Activated CD4-positive, alpha-beta T cell treated with anti-CD3 and anti-CD28 coated beads, Interleukin-2, Interleukin-4, amounts not matched to agents 100 ng/mL and 50 ng/mL, durations not matched to agents 16 hours and 8 hours (primary cell): ENCODE measurements at regions not wholly inside any gene's neighbourhood (a gene's known extent, or its start where the extent isn't known, plus 50 kb on each side); places are given as distances from the start of the nearest gene placed in this dataset.

Experiments
- DNase-seq: peaks from one replicate; pipeline ENCODE4 v3.0.0-alpha.2; 2020; ENCODE audit warnings: low spot score

DNA sequence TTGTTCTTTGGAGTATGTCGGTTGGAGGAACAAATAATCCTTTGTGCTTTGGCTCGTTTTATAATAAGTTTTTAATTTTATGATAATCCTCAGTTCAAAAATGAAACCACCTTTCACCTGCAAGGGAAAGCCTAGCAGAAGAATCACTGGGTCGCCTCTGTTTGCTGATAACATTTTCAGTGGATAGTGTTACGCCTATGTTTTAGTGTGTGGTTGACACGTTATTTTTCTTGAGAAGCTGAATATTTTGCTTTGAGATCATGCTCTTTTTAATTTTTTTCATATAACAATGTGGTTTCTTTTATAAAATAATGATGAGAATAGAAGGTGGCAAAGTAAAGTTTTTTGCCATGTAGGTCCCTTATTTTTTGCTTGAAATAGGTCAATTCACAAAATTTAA lies 172.7 kb upstream of the ZEB2 start:
- no peak for DNase-seq

DNA sequence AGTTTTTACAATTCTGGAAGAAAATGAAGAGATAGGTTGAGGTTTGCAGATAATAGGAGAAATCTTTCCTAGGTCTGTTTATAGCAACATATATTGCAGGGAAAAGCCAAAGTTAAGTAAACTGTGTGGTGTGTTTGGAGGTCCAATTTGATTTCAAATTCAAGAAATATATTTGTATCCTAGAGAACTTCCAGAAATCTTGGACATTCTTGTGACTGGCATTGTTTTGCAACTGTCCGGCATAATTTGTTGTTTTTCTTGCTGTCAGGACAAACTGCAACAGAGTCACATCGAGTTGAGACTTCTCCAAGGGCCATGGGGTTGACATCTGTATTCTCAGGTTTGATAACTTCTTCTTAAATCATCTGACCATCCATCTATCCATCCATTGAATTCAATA lies 170.9 kb upstream of the ZEB2 start:
- DNase-seq: no peak

DNA sequence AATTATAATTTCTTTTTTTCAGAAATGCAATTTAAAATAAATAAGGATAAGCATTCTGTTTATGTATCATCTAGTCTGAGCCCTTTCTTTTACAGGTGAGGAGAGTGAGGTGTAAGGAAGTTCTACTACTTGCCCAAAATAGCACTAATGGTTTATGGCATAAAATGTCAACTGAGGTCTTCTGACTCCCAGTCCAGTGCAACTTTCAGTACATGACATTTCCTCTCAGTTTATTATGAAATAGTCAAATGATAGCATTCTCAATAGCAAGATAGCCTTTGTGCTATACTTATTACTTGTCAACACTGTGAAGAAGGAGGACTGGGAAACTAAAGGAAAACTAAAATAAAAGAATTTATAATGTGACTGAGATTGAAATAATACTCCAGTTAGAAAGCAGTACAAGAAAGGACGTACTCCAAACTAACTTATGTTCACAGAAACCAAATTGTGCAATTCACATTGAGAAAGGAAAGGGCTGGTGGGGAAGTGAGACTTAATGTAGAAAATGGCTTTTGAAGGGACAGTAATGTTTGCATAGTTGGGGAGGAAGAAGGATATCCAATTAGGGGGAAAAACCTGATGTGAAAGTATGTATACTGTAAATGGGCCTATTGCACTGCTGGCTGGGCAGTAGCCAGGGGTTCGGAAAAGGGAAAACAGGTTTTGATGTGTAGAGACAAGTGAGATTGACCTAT lies 166.7 kb upstream of the ZEB2 start:
- no peak for DNase-seq

DNA sequence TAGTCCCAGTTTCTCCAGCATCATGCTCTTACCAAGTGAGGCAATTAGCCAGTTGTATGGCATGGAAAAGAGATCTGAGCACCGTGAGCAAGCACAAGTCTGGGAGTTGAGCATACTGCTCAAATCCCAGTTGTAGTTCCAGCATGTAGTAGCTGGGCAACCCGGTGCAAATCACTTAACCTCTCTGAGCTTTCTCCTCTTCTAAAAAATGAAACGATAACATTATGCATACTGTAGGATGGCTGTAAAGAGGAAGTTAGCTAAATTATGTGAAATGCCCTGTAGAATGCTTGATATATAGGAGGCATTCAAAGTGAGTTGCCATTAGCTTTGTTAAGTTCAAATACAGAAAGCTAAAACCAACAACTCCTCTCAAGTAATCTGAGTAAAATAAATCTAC lies 164.0 kb upstream of the ZEB2 start:
- no peak for DNase-seq

DNA sequence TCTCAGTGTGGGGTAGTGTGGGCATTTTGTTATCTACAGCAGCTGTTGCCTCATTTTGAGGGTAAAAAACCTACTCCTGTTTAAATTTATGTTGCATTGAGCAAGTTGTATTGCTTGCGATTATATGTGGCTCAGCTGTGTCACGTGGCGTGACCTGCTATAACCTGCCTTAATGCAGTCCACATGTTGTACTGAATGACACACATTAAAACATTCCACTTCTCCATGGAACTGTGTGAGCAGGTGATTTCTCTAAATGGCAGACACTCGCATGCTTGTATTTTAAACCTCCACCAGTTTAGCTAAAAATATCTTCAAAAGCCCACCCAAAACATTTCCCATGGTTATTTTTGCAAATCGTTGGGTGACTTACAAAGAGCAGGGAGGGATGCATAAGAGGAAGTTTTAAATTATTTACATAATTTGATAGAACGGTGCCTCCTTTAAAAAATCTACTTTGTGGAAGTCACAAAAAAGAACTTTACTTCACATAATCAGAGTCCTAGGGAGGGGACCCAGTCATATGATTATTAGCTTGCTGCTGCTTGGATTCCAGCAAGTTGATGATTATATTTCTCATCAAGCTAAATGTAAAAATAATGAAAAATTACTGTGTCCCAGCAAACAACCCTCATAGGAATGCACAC lies 163.3 kb upstream of the ZEB2 start:
- DNase-seq: no peak

DNA sequence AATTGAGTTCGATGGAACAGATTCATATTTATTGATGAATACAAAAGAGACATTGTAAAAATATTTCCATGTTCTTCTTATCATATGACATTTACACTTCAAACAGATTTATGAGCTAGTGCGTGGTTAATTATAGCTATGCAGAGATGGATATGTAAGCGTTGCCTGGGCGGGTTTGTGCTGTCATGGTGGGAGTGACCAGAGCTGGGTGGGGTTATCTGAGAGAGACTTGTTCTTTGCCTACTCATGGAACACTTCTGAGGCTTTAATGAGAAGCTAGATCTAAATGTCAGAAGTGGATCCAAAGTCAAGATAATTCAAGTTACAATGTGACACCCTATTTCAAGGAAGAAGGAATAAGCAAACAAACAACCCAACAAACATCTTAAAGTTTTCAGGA lies 162.3 kb upstream of the ZEB2 start:
- DNase-seq: no peak

DNA sequence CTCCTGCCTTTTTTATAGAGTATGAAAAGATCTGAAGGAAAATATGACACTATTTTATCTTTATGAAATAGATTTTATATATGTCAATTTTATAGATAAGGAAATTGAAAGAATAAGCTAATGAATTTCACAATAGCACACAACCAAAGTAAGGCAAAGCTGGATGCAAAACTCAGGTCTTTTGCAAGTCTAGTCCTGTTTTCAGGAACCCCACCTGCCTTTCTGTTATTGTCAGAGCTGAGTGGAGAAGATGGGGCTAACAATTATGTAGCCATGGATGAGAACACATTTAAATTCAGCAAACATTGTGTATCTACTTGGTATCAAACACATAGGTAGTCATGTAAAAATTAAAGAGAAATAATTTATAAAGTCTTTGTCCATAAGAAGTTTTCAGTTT lies 161.5 kb upstream of the ZEB2 start:
- no peak for DNase-seq

DNA sequence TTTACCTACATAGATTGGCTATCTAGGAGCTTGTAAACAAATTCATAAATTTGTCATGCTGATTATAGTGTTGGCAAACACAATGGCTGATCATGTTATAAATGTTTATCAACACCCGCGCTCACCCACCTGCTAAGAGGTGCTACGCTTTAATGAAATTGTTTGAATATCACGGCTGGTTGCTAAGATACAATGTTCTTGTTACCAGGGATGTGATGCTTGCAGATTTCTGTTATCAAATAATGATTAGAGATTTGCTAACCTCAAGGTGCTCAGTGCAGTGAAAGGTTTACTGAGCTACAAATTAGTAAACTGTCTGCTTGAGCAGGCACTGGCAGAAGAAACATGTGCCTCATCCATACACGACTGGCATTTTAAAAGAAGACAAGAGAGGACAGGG lies 160.0 kb upstream of the ZEB2 start:
- no peak for DNase-seq

DNA sequence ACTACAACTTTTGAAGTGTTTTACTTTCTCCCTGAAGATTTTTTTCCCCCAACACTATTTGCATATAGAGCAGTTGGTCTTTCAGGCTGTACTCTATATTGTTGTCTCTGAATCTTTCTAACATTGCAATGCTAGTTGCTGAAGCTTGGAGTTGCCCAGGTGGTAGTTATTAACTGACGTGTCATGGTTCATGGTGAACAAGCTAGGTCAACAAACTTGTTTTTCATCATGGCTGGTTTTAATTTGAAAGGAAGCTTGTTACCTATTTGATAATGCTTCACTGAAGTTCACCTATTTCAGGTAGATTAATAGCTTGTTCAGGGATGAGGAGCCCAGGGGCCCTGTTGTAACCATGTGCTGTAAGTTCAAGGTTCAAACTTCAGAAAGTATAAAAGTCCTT lies 158.8 kb upstream of the ZEB2 start:
- no peak for DNase-seq

DNA sequence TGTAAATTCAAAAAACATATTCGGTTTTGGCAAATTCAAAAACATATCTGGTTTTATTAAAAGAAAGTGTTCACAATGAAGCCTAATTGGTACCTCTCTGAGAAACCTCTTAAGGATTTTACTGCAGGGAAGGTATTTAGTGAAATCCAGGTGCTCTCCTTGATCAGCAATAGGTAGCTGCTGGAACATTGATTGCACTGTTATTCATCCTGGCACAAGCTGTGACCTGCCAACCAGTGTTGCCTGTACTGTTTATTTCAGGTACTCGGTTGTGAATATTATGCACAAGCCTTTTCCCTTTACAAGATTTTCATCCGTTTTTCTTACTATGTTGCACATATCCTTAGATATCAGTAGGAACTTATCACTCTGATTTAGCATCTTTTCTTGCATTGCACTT lies 155.8 kb upstream of the ZEB2 start:
- DNase-seq: no peak

DNA sequence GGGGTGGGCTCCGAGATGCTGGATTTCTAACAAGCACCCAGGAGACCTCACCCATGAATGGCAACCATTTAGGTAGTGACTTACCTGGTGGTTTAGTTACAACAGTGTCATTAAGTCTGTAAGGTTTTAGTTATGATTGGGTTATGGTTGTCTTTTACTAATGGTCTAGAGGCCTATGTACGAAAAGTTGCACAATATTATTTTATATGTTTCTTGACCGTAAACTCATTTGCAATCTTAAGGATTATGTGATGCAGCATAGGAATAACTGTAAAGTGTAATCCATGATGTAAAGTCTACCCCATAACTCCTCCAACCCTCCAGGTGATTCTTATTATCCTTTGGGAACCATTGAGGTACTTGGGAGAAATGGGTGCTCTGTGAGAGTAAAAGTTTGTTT lies 155.4 kb upstream of the ZEB2 start:
- no peak for DNase-seq

DNA sequence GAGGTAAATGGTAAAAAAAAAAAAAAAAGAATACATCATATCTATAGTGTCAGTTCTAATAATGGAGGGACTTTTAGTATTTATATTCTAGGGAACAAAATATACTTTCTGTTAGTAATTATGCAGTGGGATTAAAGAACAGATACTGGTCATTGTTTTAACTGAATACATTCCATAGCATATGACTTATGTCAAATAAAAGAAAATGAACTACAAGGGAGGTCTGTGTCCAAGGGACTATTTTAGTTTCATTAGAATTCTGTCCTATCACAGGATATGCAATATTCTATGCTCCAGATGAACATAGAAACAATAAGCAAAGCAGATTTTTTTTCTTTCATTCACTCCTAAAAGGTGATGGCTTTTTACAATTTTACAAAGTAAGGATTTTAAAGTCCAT lies 154.2 kb upstream of the ZEB2 start:
- DNase-seq: no peak

DNA sequence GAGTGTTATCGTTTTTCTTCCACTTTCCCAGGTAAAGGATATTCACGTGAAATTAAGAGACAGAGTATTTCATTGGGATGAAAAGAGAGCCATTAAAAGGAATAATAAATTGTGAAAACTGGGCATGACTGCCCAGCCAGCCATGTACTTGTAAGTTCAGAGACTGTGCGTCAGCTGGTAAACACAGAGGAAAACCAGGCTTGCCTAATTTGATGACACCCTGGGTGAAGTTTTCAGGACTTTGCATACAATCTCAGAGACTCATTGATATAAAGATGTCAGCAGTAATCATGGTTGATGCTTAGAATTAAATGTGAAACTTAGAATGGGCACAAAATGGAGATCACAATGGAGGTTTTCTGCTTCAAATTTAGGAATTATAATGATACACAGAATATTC lies 153.5 kb upstream of the ZEB2 start:
- no peak for DNase-seq

DNA sequence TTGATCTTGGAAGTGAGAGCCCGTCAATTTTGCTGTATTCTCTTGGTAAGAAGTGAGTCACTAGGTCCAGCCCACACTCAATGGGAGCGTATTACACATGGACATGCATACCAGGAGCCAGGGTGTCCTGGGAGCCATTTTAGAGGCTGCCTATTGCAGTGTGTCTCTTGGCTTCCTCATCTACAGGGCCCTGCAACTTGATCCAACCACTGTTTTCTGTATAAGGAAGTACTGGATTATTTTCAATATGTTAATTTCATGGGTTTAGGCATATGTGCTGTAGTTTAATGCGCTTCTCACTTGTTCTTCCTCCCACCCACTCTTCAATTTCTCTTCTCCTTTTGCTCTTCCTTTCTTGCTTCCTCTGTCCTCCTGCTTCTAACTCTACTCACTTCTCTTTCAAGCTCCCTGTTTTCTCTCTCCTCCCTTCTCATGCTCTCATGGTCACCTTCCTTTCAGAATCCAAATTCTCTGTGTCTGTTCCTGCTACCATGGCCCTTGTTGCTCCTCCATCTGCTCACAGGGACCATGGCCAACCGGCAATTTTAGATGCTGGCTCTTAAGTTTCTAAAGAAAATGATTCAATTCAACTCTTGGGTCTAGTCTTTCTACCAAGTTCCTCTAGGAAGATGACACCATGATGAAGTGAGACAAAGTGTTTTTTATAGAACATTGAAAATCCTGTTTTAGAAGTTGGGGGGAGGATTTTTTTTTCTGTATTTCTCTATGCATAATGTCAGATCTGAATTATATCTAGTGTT lies 152.0 kb upstream of the ZEB2 start:
- no peak for DNase-seq

DNA sequence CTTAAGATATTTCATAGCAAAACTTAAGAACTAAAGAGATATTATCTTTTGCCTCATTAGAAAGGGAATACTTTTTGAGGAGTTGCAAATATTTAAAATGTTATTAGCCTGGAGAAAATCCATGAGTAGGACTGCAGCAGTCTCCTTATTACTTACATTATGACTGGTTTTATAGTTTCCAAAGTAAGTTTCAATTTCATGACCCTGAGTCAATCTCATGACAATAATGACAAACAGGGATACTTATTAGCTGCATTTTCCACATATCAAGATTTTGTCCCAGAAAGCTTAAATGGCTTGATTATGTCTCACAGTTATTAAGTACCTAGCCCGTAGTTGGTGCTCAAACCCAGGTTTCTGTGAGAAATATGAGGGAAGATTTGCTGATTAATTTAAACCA lies 150.8 kb upstream of the ZEB2 start:
- no peak for DNase-seq

DNA sequence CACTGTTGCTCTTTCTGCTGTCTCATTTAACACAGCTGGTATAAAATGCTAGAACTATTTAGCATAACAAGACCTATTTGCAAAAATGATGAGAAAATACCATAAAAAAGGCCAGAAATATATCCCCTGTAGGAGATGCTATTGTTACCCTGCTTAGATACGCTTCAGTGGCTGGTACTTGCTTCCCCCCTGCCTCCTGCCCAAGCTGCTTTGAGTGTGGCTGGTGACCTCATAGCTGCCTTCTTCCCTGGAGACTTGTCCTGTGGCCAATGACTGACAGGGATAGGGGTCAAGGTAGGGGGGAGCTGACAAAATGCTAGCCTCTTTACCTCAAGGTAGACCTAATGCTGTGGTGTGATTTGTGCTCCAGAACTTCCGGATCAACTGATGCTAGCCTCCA lies 150.2 kb upstream of the ZEB2 start:
- DNase-seq: no peak

DNA sequence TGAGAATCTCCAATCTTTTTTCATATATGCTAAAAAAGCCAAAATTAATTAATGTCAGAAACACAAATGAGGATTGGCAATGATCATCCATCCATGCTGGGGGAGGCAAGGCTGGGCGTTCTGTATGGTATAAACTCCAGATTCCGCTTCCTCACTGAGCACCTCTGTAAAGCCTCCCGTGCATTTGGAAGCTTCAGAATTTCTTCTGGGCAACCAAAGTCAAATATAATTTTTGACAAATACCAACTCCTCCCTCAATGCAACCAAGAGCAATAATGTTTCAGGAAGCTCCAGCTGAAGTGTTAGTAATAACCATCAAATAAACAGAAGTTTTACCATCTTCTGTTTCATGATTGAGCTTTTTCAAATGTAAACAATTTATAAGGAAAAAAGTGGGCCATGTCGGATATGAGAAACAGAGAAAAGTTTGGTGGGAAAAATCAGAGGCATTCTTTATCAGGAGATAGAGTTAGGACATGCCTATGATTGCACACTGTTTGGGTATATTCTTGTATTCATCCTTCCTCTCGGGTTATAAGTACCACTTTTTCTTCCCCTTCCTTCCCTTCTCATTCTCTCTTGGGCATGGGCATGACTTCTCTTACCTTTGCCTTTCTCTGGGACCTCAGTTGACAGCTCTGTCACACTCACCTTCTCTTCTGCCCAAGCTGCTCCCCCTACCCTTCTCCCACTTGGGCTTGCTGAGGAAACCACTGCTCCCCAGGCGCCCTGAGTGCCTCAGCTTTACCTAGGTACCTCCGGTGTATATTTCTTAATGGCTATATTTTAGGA lies 149.5 kb upstream of the ZEB2 start:
- DNase-seq: no peak

DNA sequence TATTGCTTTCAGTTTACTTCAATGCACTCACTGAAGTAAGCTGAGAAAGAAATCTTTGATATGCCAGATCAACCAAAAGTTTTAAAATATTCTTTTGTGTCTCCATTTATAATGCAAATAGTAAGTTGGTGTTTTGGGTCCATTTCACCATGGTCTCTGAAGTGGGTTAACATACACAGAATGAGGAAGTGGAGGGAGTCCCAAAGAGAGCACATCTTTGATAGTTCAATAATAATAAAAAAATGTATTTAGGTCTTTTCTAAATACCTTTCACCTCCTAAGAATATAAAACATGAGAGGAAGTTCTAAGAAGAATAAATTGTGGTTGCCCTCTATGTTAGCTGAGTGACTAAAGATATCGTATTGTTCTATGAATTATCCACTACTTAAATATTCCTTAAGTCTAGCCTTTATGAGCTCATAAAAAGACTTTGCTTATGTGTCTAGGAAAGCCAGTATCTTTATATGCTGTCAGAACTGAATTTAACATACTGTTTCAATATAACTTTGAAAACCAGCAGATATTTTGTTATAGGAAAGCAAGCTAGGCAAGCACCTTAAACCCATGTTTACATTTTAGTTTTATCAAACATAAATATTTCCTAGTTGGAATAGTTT lies 148.7 kb upstream of the ZEB2 start:
- DNase-seq: no peak

DNA sequence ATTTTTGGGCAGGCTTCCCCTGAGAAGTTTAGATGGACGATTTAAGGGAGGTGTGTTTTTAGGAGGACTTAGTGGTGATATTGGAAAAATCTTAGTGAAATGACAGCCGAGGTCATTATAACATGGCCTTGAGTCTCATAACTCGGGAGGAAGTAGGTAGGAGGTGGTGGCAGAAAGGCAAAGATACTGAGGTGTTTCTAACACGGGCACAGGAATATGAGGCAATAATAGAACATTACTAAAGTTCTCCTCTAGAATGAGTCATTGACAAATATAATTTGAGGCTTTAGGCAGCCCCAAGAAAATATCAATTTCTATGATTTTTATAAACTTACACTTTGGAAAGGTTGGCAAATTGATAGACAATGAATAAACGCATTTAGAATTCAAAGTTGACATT lies 146.1 kb upstream of the ZEB2 start:
- no peak for DNase-seq

DNA sequence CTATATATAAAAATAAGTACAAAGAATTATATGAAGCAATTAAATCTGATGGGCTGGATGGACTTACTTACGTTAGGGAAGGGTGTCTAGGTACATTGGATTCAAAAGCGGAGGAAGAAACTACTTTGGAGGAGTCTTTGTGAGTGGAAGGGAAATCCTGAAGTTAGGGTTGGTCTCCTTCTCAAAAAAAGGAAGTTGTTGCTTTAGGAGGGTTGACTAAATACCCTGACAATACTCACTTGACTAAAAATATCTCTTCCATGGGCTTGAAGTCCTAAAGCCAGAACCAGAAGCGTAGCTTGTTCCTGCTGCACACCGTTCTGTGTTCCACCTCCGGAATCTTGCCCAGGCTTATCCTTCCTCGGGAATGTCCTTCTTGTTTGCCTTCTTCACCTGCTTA lies 143.3 kb upstream of the ZEB2 start:
- DNase-seq: no peak

DNA sequence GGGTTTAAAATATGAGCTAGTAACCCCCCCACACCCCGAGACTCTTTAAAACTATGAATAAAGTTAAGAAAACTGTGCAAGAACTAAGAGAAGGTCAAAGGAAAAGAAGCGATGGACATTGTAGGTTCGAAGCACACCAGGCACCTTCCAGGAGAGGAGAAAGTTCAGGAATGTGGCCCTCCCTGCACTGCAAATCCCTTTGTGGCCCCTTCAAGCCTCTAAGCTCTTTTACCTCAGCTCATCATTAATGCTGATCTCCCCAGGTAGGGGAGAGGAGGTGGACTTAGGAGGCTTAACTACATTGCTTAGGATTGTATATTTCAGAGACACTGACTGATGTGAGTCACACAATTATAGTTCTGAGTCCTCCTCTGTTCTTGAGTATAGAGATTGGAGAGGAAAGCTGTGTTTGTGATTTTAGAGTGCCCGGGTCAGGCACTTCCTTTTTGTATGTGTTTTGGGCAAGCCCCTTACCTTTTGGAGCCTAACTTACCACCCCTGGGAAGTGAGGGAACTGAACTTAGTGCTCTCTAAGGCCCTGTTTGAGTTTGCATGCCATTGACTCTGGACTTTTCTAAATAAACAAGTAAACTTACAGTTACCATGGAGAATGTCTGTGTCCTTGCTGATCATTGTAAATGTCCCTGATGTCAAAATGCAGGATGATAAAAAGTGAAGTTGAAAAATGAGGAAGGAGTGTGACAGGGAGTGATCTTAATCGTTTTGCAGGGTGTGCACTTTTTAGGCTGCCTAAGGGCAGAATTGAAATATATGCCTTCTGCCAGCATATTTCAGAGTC lies 140.8 kb upstream of the ZEB2 start:
- no peak for DNase-seq
